ENCODE measurements at regions not wholly inside any gene's neighbourhood (a gene's known extent, or its start where the extent isn't known, plus 50 kb on each side); places are given as distances from the start of the nearest gene placed in this dataset.

- no peak for DNase-seq
Observed at GRCh38 chrX:58051346-58051745, 141.1 kb upstream of the ZXDA start.

GRCh38 chrX:58044130-58044529, 133.9 kb upstream of the ZXDA start:
- no peak for DNase-seq

GRCh38 chrX:58025979-58026378, 115.7 kb upstream of the ZXDA start:
- peak; percentile 4 for DNase-seq

- no peak for DNase-seq
Observed at GRCh38 chrX:57985951-57986350, 75.7 kb upstream of the ZXDA start.

GRCh38 chrX:57984620-57985019, 74.4 kb upstream of the ZXDA start:
- DNase-seq: no peak

DNA sequence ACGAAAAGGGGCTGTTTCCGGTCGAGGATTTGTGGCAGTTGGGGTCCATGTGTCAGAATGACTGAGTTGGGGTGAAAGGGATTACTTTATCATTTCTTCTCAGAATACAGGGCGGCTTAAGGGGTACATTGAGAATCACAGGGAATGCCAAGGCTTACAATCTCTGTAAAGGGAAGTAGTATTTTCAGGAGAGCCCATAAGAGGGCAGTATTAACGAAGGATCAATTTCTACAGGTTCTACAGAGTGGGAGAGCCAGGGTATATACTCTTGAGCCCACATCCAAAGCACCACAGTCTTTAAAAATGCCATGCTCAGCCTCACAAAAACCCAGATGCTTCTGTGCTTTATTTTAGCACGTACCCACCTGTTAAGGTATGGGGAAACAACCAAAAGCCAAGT, 67.7 kb upstream of the ZXDA start:
- DNase-seq: no peak

DNA sequence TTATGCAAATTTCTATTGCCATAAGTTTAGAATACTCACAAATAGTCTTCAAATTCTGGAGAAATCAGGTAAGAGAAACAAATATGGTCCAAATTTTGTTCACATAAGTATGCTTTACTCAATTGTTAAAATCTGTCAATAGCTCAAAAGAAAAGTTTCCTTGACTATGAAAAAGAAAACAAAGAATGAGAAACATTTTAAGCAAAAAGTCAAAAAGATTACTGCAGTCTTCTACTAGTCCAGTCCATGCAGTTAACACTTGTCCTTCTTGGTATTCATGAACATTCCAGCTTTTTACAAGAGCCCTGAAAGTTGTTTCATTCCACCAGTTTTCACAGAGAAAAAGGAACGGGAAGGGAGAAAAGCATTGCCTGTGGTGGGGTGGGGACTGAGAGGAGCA, 54.7 kb upstream of the ZXDA start:
- no peak for DNase-seq
